ENCODE measurements at regions not wholly inside any gene's neighbourhood (a gene's known extent, or its start where the extent isn't known, plus 50 kb on each side); places are given as distances from the start of the nearest gene placed in this dataset.

DNA sequence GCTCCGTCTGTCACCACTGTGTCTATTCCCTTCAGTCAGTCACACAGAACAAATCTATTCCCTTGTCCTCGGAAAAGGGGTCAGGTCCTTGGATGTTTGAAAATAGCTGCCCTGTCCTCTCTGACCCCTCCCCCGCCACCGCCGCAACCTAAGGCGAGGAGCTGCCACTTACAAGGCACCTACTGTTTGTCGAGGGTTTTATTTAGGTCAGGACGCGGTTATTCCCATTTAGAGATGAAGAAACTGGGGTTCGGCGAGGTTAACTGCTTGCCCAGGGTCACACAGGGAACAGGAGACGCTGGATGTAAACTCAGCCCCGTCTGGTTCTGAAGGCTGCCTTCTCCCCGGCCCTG lies 1468.1 kb downstream of the BRD1 start:
- TF ChIP-seq, protein P1, sequence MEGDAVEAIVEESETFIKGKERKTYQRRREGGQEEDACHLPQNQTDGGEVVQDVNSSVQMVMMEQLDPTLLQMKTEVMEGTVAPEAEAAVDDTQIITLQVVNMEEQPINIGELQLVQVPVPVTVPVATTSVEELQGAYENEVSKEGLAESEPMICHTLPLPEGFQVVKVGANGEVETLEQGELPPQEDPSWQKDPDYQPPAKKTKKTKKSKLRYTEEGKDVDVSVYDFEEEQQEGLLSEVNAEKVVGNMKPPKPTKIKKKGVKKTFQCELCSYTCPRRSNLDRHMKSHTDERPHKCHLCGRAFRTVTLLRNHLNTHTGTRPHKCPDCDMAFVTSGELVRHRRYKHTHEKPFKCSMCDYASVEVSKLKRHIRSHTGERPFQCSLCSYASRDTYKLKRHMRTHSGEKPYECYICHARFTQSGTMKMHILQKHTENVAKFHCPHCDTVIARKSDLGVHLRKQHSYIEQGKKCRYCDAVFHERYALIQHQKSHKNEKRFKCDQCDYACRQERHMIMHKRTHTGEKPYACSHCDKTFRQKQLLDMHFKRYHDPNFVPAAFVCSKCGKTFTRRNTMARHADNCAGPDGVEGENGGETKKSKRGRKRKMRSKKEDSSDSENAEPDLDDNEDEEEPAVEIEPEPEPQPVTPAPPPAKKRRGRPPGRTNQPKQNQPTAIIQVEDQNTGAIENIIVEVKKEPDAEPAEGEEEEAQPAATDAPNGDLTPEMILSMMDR (IDR thresholded peaks at IDR 0.05; ENCODE audit: low read length), result no peak
- TF ChIP-seq EZH2 (optimal IDR thresholded peaks at IDR 0.05; ENCODE audit: low read depth, low read length), result no peak

All from MM.1S (cell line).